HepG2 (cell line): ENCODE measurements at regions not wholly inside any gene's neighbourhood (a gene's known extent, or its start where the extent isn't known, plus 50 kb on each side); places are given as distances from the start of the nearest gene placed in this dataset.

ENCODE experiments used
- FOSL2 ChIP-seq: sonication (generic); formaldehyde crosslinking; IDR thresholded peaks from 2 replicates; pipeline ENCODE4 v1.4.0; 2020; ENCODE audit warnings: missing genetic modification reagents
- RFX5 ChIP-seq: IDR thresholded peaks from 2 replicates; pipeline ENCODE4 v1.6.1; 2011; ENCODE audit warnings: low read depth, low read length, improper control_type of control experiment
- TAF15 ChIP-seq: fragments of 200-400 bp; formaldehyde crosslinking; IDR thresholded peaks from one replicate; pipeline ENCODE4 v1.6.1; 2018; ENCODE audit warnings: mild to moderate bottlenecking, low read depth, low read length; ENCODE audit not compliant: poor library complexity, severe bottlenecking

GRCh38 chr1:73623946-73624345, 574.0 kb downstream of the LRRIQ3 start:
- TF ChIP-seq FOSL2 (no peak), RFX5 (no peak), TAF15 (no peak)
